CD4-positive, alpha-beta T cell treated with Interleukin-6 at 100 ng/mL for 8 hours (primary cell): ENCODE measurements at regions not wholly inside any gene's neighbourhood (a gene's known extent, or its start where the extent isn't known, plus 50 kb on each side); places are given as distances from the start of the nearest gene placed in this dataset.
"Not testable (repeated sequence)": the region's sequence is repeated elsewhere in the genome, so short reads cannot be mapped to it uniquely, and the experiment has no call there.

Experiments
- DNase-seq: peaks from one replicate; pipeline ENCODE4 v3.0.0-alpha.2; 2020; ENCODE audit warnings: mixed read lengths, low spot score

- DNase-seq, result no peak
These were observed 688.5 kb downstream of the EFNB2 start for GRCh38 chr13:105846923-105847322.

- no peak for DNase-seq
These were observed 694.2 kb downstream of the EFNB2 start for GRCh38 chr13:105841286-105841685.

GRCh38 chr13:105838231-105838630 lies 697.2 kb downstream of the EFNB2 start:
- no peak for DNase-seq

GRCh38 chr13:105837295-105837694 lies 698.2 kb downstream of the EFNB2 start:
- not testable (repeated sequence) for DNase-seq

- no peak for DNase-seq
These were observed 704.6 kb downstream of the EFNB2 start for GRCh38 chr13:105830821-105831220.

- DNase-seq, result no peak
These were observed 708.2 kb downstream of the EFNB2 start for GRCh38 chr13:105827111-105827809.

GRCh38 chr13:105825071-105825470 lies 710.4 kb downstream of the EFNB2 start:
- no peak for DNase-seq

- no peak for DNase-seq
These were observed 714.1 kb downstream of the EFNB2 start for GRCh38 chr13:105821337-105821736.

GRCh38 chr13:105820415-105820814 lies 715.0 kb downstream of the EFNB2 start:
- DNase-seq, result no peak

- DNase-seq, result no peak
These were observed 718.0 kb downstream of the EFNB2 start for GRCh38 chr13:105817498-105817897.

GRCh38 chr13:105816994-105817393 lies 718.5 kb downstream of the EFNB2 start:
- no peak for DNase-seq

- DNase-seq, result no peak
These were observed 720.6 kb downstream of the EFNB2 start for GRCh38 chr13:105814902-105815250.

GRCh38 chr13:105814219-105814901 lies 721.1 kb downstream of the EFNB2 start:
- no peak for DNase-seq

GRCh38 chr13:105806628-105806920 lies 728.9 kb downstream of the EFNB2 start:
- DNase-seq, result no peak

- no peak for DNase-seq
These were observed 729.4 kb downstream of the EFNB2 start for GRCh38 chr13:105805892-105806627.

GRCh38 chr13:105804561-105805190 lies 730.8 kb downstream of the EFNB2 start:
- DNase-seq, result no peak

- no peak for DNase-seq
These were observed 736.3 kb downstream of the EFNB2 start for GRCh38 chr13:105799155-105799554.

- DNase-seq, result no peak
These were observed 736.9 kb downstream of the EFNB2 start for GRCh38 chr13:105798541-105798940.

GRCh38 chr13:105796081-105796480 lies 739.4 kb downstream of the EFNB2 start:
- DNase-seq, result no peak

GRCh38 chr13:105790923-105791322 lies 744.5 kb downstream of the EFNB2 start:
- DNase-seq, result no peak

GRCh38 chr13:105788530-105788929 lies 746.9 kb downstream of the EFNB2 start:
- no peak for DNase-seq

- DNase-seq, result no peak
These were observed 747.8 kb downstream of the EFNB2 start for GRCh38 chr13:105787632-105788031.

GRCh38 chr13:105785436-105785835 lies 750.0 kb downstream of the EFNB2 start:
- DNase-seq, result no peak
